Activated CD4-positive, alpha-beta T cell treated with anti-CD3 and anti-CD28 coated beads for 36 hours (primary cell): ENCODE measurements at regions not wholly inside any gene's neighbourhood (a gene's known extent, or its start where the extent isn't known, plus 50 kb on each side); places are given as distances from the start of the nearest gene placed in this dataset.
A peak's percentile ranks its signal among the peaks of the same experiment; 100 is the strongest.

Experiments
- ATAC-seq: fragments of 200-7000 bp; cut with Tn5 transposase; one replicate; pipeline ENCODE4 v1.10.0; 2021; ENCODE audit warnings: mild to moderate bottlenecking, moderate library complexity
- CTCF ChIA-PET: fragments of 350-600 bp; sonication (Branson Sonifier 250); formaldehyde crosslinking; loops from one replicate; lab custom pipeline; 2021; ENCODE audit warnings: antibody characterized with exemption; lab: Charles Lee
- POLR2A ChIA-PET: fragments of 350-600 bp; sonication (Branson Sonifier 250); formaldehyde crosslinking; loops from one replicate; lab custom pipeline; 2021; ENCODE audit warnings: antibody characterized with exemption, inconsistent platforms; lab: Charles Lee
- DNase-seq: peaks from one replicate; pipeline ENCODE4 v3.0.0-alpha.2; 2020
- H3K27ac Mint-ChIP-seq: one replicate; pipeline ENCODE4 v1.8.0; 2021; ENCODE audit warnings: mixed read lengths
- H3K27me3 Mint-ChIP-seq: one replicate; pipeline ENCODE4 v1.8.0; 2021; ENCODE audit warnings: mixed read lengths
- H3K36me3 Mint-ChIP-seq: one replicate; pipeline ENCODE4 v1.8.0; 2021; ENCODE audit warnings: low read depth, mixed read lengths
- H3K4me1 Mint-ChIP-seq: one replicate; pipeline ENCODE4 v1.8.0; 2021; ENCODE audit warnings: mixed read lengths
- H3K4me3 Mint-ChIP-seq: one replicate; pipeline ENCODE4 v1.8.0; 2021; ENCODE audit warnings: mild to moderate bottlenecking, moderate library complexity, mixed read lengths
- H3K9me3 Mint-ChIP-seq: one replicate; pipeline ENCODE4 v1.8.0; 2021; ENCODE audit warnings: low read depth, mixed read lengths
- intact Hi-C, 2 experiments: fragments of 100-400 bp; cut with DNase I in 1 of 2; cut with micrococcal nuclease in 1 of 2; formaldehyde crosslinking; loops; one replicate each; pipeline versions ENCODE4 v1.14.2 to v1.15.1; 2022 to 2024; cut with DNase I, micrococcal nuclease

GRCh38 chr1:55402671-55403464 is 187.7 kb upstream of the USP24 start:
- no peak overlapping the region for H3K27ac Mint-ChIP-seq
- ATAC-seq = no peak
- intact Hi-C loops = no loop called here
- ChIA-PET CTCF (interaction anchor here (0.7 to 0.8 kb wide), 2 partner anchors 27 to 358 kb away, joined by 3 to 5 read pairs; no protein-coding TSS in a partner anchor), POLR2A (no interaction called here)
- no peak overlapping the region for H3K4me3 Mint-ChIP-seq
- H3K36me3 Mint-ChIP-seq = no peaks in the 10 kb centered on the region
- H3K9me3 Mint-ChIP-seq = no peaks in the 10 kb centered on the region
- H3K27me3 Mint-ChIP-seq = peaks cover 16% of the 10 kb centered on the region
- no peaks in the 10 kb centered on the region for H3K4me1 Mint-ChIP-seq
- DNase-seq = no peak

GRCh38 chr1:55402142-55402541 is 187.0 kb upstream of the USP24 start:
- ChIA-PET CTCF (interaction anchor here (0.7 to 0.8 kb wide), 2 partner anchors 26 to 357 kb away, joined by 3 to 5 read pairs; no protein-coding TSS in a partner anchor), POLR2A (no interaction called here)
- Mint-ChIP-seq H3K36me3 (no peaks in the 10 kb centered on the region), H3K4me1 (no peaks in the 10 kb centered on the region), H3K27ac (no peak overlapping the region), H3K9me3 (no peaks in the 10 kb centered on the region), H3K4me3 (no peak overlapping the region), H3K27me3 (peaks cover 21% of the 10 kb centered on the region)
- DNase-seq (no peak), ATAC-seq (no peak)
- intact Hi-C loops = no loop called here

- no peaks in the 10 kb centered on the region for H3K4me1 Mint-ChIP-seq
- ChIA-PET POLR2A (no interaction called here), CTCF (no interaction called here)
- H3K36me3 Mint-ChIP-seq = no peaks in the 10 kb centered on the region
- H3K4me3 Mint-ChIP-seq = no peak overlapping the region
- H3K9me3 Mint-ChIP-seq = no peaks in the 10 kb centered on the region
- peaks cover 19% of the 10 kb centered on the region for H3K27me3 Mint-ChIP-seq
- ATAC-seq (no peak), DNase-seq (no peak)
- no peak overlapping the region for H3K27ac Mint-ChIP-seq
- intact Hi-C loops = no loop called here
These were observed 185.3 kb upstream of the USP24 start for GRCh38 chr1:55400508-55400907.

- Mint-ChIP-seq H3K4me1 (no peaks in the 10 kb centered on the region), H3K4me3 (no peak overlapping the region), H3K9me3 (no peaks in the 10 kb centered on the region), H3K36me3 (no peaks in the 10 kb centered on the region), H3K27ac (no peak overlapping the region), H3K27me3 (peaks cover 19% of the 10 kb centered on the region)
- DNase-seq (no peak), ATAC-seq (no peak)
- ChIA-PET POLR2A (no interaction called here), CTCF (interaction anchor here (0.8 kb wide), 1 partner anchor 25 kb away, joined by 3 read pairs; no protein-coding TSS in a partner anchor)
- intact Hi-C loops = no loop called here
These were observed 184.2 kb upstream of the USP24 start for GRCh38 chr1:55399346-55399745.

- POLR2A ChIA-PET = no interaction called here
- intact Hi-C loops = no loop called here
- CTCF ChIA-PET = interaction anchor here (1.1 to 2.0 kb wide), 3 partner anchors 17 to 21 kb away, joined by 3 to 8 read pairs (median 4); no protein-coding TSS in a partner anchor
- no peaks in the 10 kb centered on the region for H3K36me3 Mint-ChIP-seq
- ATAC-seq (no peak), DNase-seq (no peak)
- no peaks in the 10 kb centered on the region for H3K4me1 Mint-ChIP-seq
- H3K27ac Mint-ChIP-seq = no peak overlapping the region
- no peak overlapping the region for H3K4me3 Mint-ChIP-seq
- H3K9me3 Mint-ChIP-seq = no peaks in the 10 kb centered on the region
- H3K27me3 Mint-ChIP-seq = peaks cover 14% of the 10 kb centered on the region
These were observed 181.3 kb upstream of the USP24 start for GRCh38 chr1:55396381-55396891.

GRCh38 chr1:55388960-55389359 is 173.8 kb upstream of the USP24 start:
- ChIA-PET CTCF (no interaction called here), POLR2A (no interaction called here)
- intact Hi-C loops = no loop called here
- H3K4me3 Mint-ChIP-seq = no peak overlapping the region
- peaks cover 3% of the 10 kb centered on the region for H3K27me3 Mint-ChIP-seq
- no peak for DNase-seq
- peaks cover 8% of the 10 kb centered on the region for H3K9me3 Mint-ChIP-seq
- H3K27ac Mint-ChIP-seq = no peak overlapping the region
- H3K4me1 Mint-ChIP-seq = peaks cover 3% of the 10 kb centered on the region
- ATAC-seq = no peak
- H3K36me3 Mint-ChIP-seq = no peaks in the 10 kb centered on the region

GRCh38 chr1:55387145-55387544 is 172.0 kb upstream of the USP24 start:
- Mint-ChIP-seq H3K9me3 (peaks cover 8% of the 10 kb centered on the region), H3K27me3 (peaks cover 3% of the 10 kb centered on the region), H3K4me1 (peaks cover 3% of the 10 kb centered on the region), H3K27ac (no peak overlapping the region), H3K36me3 (no peaks in the 10 kb centered on the region), H3K4me3 (no peak overlapping the region)
- intact Hi-C loops = no loop called here
- CTCF ChIA-PET = interaction anchor here (0.7 kb wide), 1 partner anchor 14 kb away, joined by 3 read pairs; no protein-coding TSS in a partner anchor
- POLR2A ChIA-PET = no interaction called here
- ATAC-seq = peak; percentile 16
- DNase-seq = no peak

- H3K36me3 Mint-ChIP-seq = no peaks in the 10 kb centered on the region
- DNase-seq = no peak
- peaks cover 3% of the 10 kb centered on the region for H3K27me3 Mint-ChIP-seq
- H3K27ac Mint-ChIP-seq = no peak overlapping the region
- intact Hi-C loops = no loop called here
- POLR2A ChIA-PET = no interaction called here
- CTCF ChIA-PET = no interaction called here
- H3K4me3 Mint-ChIP-seq = no peak overlapping the region
- H3K9me3 Mint-ChIP-seq = peaks cover 8% of the 10 kb centered on the region
- peaks cover 3% of the 10 kb centered on the region for H3K4me1 Mint-ChIP-seq
- no peak for ATAC-seq
These were observed 171.3 kb upstream of the USP24 start for GRCh38 chr1:55386456-55386855.

GRCh38 chr1:55385402-55386018 is 170.3 kb upstream of the USP24 start:
- CTCF ChIA-PET = interaction anchor here (1.6 kb wide), 1 partner anchor 9 kb away, joined by 6 read pairs; no protein-coding TSS in a partner anchor
- no peak for ATAC-seq
- no peak overlapping the region for H3K27ac Mint-ChIP-seq

GRCh38 chr1:55384637-55385036 is 169.5 kb upstream of the USP24 start:
- DNase-seq (peak; percentile 11), ATAC-seq (peak; percentile 44)
- ChIA-PET CTCF (interaction anchor here (0.5 to 1.6 kb wide), 4 partner anchors 9 to 127 kb away, joined by 3 to 6 read pairs (median 4); no protein-coding TSS in a partner anchor), POLR2A (interaction anchor here (0.6 kb wide), 1 partner anchor 55 kb away, joined by 3 read pairs; no protein-coding TSS in a partner anchor)
- Mint-ChIP-seq H3K27me3 (no peaks in the 10 kb centered on the region), H3K9me3 (peaks cover 3% of the 10 kb centered on the region), H3K4me1 (peaks cover 3% of the 10 kb centered on the region), H3K27ac (no peak overlapping the region), H3K4me3 (no peak overlapping the region), H3K36me3 (no peaks in the 10 kb centered on the region)
- intact Hi-C loops = no loop called here

More at GRCh38 chr1:55385402-55386018, 170.3 kb upstream of the USP24 start:
- H3K9me3 Mint-ChIP-seq = peaks cover 8% of the 10 kb centered on the region
- H3K36me3 Mint-ChIP-seq = no peaks in the 10 kb centered on the region
- POLR2A ChIA-PET = no interaction called here
- no peak overlapping the region for H3K4me3 Mint-ChIP-seq
- intact Hi-C loops = no loop called here
- peaks cover 3% of the 10 kb centered on the region for H3K27me3 Mint-ChIP-seq
- no peak for DNase-seq
- peaks cover 3% of the 10 kb centered on the region for H3K4me1 Mint-ChIP-seq

GRCh38 chr1:55382806-55383305 is 167.7 kb upstream of the USP24 start:
- H3K36me3 Mint-ChIP-seq = no peaks in the 10 kb centered on the region
- no peaks in the 10 kb centered on the region for H3K27me3 Mint-ChIP-seq
- ChIA-PET CTCF (no interaction called here), POLR2A (no interaction called here)
- H3K27ac Mint-ChIP-seq = no peak overlapping the region
- no peak overlapping the region for H3K4me3 Mint-ChIP-seq
- intact Hi-C loops = no loop called here
- DNase-seq (no peak), ATAC-seq (no peak)
- peaks cover 12% of the 10 kb centered on the region for H3K4me1 Mint-ChIP-seq
- H3K9me3 Mint-ChIP-seq = peaks cover 3% of the 10 kb centered on the region
